GDM1 (cell line): ENCODE measurements at regions not wholly inside any gene's neighbourhood (a gene's known extent, or its start where the extent isn't known, plus 50 kb on each side); places are given as distances from the start of the nearest gene placed in this dataset.
"Not testable (repeated sequence)": the region's sequence is repeated elsewhere in the genome, so short reads cannot be mapped to it uniquely, and the experiment has no call there.

Source experiments
- DNase-seq: peaks from one replicate; lab custom pipeline; 2025; lab: John Stamatoyannopoulos, UW

DNA sequence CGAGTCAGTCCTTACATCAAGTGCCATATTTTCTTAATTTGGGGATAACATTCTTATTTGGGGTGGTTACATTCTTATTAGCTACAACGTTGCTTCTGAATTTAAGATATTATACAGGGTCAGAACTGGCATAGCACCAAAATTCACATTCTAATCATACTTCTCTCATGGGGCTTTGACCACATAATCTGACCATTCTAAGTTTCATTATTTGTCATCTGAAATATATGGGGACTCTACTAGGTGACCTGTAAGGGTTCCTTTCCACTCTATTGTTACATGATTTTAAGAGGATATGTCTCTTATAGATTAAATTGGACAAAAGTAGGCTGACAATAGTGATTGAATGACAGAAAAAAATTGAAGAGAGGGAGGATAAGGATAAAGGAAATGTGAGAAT is 536.5 kb downstream of the KCTD12 start:
- no peak for DNase-seq

DNA sequence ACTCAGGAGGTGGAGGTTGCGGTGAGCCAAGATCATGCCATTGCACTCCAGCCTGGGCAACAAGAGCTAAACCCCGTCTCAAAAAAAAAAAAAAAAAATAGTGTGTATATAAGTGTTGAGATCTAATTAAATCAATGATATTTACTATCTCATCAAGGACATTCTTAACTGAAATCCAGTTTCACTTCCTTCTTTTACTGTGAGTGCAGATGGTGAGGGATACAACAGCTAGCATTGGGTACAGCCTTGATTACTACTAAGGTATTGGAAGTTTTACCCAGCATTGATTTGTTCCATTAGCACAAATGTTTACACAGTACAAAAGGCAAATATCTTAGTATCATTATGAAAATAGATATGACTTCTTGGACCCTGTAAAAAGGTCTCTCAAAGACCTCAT is 546.6 kb downstream of the KCTD12 start:
- DNase-seq, result no peak

- DNase-seq, result no peak
These were observed 548.2 kb downstream of the KCTD12 start for GRCh38 chr13:76338003-76338402.

DNA sequence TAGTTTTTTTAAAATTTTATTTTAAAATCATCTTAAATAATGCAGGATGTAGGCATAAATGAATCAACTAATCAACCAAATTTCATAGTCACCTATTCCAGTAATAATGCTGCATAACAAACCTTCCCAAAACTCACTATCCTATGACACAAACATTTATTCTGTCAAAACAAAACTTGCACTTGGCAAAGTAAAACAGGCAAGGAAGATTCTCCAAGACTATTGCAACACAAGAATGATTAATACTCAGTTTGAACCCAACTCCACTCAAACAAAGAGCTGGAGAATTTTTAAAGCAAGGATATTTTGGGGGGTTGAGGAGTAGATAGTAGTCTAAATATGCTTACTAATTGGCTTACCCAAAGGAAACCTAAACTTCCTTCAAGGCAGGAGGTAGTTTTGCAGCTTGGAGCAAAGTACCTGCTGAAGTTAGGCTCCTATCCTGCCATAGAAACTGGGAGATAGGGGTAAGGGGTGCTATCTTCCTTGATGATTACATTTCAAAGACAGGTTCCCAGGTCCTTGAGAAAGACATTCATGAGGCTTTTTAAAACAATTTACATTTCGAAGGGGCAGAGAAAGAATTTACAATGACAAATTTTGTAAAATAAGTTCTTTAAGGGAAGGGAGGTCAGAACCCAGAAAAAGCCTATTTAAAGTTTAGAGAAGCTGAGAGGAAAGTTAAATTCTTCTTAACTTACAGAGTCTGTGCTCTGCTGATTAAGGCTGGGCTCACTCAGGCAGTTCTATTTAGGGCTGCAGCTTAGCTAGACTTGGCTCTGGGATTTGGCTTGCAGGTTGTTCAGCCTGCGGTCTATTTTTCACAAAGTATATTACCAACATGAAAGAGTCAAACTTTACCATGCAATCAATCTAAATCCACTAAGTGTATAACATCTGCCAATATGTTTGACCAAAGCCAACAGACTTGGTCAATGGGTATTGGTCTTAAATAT is 549.0 kb downstream of the KCTD12 start:
- DNase-seq, result no peak

GRCh38 chr13:76335463-76335862 is 550.7 kb downstream of the KCTD12 start:
- DNase-seq, result no peak

DNA sequence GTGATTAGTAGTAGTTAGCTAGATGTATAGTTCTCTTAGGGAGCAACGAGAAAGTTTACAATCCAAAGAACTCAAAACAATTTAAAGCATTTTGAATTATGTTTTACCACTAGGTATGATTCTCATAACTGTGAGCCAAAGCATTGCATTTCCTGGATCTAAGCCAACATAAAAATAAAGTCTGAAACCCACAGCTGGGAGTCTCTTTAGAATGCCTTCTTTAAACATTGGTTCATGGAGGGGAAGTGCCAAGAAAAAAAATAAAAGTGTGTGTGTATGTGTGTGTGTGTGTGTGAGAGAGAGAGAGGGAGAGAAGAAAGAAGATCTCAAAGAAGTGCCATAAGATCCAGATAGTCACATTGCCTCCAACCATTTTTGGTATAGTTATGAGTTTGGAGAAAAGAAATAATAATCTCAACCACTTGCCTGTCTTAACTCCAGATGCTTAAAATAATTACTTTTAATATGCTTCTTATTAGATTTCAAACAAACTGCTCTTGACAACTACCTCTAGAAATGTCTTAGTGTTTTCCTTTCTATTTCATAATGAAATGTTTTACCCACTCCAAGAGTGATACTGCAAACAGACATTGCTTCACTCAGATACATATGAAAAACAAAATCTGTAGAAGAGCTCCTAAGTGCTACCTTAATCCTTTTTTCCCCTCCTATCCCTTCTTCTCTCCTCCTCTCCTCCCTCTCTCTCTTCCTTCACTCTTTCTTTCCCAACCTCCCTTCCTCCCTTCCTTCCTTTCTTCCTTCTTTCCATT is 554.1 kb downstream of the KCTD12 start:
- peak; percentile 39 for DNase-seq

- no peak for DNase-seq
These were observed 555.4 kb downstream of the KCTD12 start for GRCh38 chr13:76330761-76331160.

- no peak for DNase-seq
These were observed 556.2 kb downstream of the KCTD12 start for GRCh38 chr13:76329866-76330580.

GRCh38 chr13:76329004-76329403 is 557.2 kb downstream of the KCTD12 start:
- DNase-seq, result no peak

DNA sequence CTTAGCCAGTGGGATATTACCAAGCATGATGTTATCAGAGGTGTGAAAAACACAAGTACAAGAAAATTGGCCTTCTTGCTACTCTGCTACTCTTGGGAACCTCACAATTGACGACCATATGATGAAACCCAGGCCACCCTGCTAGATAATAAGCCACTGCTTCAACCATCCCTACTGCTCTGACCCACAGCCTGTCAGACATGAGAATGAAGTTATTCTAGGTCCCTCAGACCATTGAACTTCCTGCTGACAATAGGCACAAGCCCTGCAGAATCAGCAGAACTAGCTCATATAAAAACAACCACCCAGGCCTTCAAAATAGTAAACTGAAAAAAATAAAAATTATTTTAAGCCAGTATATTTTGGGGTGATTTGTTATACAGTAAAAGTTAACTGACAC is 559.9 kb downstream of the KCTD12 start:
- DNase-seq, result no peak

- DNase-seq, result no peak
These were observed 566.3 kb downstream of the KCTD12 start for GRCh38 chr13:76319921-76320320.

DNA sequence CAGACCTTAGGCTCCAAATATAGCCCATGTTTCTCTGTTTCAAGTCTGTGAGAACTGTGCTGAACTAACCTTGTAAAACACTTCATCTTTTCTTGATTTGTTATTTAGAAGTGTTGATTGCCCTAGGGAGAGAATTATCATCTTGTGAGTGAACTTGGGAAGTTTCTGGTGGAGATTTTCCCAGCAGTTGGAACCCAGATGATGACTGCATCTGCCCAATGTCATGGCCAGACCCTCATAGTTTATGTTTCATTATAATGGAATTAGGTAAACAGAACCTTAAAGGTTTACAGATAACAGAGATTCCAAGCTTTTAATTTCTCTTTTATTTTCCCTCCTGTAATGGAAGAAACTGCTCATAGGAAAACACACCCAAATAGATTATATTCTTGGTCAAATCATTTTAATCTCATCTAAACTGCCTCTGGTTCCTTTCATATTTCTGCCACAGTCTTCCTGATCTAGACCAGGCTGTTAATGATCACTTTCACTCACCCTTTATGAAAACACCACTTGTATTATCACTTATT is 569.1 kb downstream of the KCTD12 start:
- no peak for DNase-seq

DNA sequence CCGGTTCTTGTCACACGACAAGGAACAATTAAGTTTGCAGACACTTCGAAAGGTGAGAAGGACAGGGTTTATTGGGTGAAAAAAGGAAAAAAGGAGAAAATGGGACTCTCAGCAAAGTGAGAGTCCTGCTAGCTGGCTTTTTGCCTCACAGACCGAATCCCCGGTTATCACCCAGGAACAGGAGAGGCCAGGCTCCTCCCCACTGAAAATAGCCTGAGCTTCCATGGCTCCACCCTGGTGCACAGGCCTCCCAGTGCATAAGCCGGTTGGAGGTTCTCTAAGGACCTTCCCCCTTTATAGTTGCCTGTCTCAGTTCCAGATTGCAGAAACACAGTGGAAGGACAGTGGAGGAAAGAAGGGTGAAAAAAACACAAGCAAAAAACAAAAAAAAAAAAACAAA is 571.7 kb downstream of the KCTD12 start:
- no peak for DNase-seq

GRCh38 chr13:76307142-76307541 is 579.1 kb downstream of the KCTD12 start:
- no peak for DNase-seq

- no peak for DNase-seq
These were observed 585.5 kb downstream of the KCTD12 start for GRCh38 chr13:76300688-76301087.

- DNase-seq, result no peak
These were observed 588.9 kb downstream of the KCTD12 start for GRCh38 chr13:76297331-76297730.

- DNase-seq, result no peak
These were observed 589.5 kb downstream of the KCTD12 start for GRCh38 chr13:76296751-76297150.

DNA sequence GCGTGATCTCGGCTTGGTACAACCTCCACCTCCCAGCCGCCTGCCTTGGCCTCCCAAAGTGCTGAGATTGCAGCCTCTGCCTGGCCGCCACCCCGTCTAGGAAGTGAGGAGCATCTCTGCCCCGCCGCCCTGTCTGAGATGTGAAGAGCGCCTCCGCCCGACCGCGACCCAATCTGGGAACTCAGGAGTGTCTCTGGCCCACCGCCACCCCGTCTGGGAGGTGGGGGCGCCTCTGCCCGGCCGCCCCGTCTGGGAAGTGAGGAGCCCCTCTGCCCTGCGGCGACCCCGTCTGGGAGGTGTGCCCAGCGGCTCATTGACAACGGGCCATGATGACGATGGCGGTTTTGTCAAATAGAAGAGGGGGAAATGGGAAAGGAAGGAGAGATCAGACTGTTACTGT is 591.2 kb downstream of the KCTD12 start:
- not testable (repeated sequence) for DNase-seq

DNA sequence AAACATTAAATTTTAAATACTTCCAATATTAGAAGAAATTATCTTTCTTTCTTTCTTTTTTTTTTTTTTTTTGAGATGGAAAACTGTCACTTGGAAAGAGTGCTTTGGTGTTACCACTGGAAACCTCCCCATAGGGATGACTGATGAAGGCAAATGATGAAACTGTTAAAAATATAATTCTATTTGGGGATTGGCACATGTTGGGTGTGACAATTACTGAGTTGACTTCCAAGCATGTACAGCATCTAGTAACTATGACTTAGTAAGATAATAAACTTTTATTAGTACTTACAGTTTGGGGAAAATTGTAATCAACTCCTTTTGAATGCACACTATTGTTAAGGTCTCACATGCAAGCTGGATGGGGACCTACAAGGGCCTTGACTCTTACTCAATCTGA is 592.5 kb downstream of the KCTD12 start:
- DNase-seq, result no peak

DNA sequence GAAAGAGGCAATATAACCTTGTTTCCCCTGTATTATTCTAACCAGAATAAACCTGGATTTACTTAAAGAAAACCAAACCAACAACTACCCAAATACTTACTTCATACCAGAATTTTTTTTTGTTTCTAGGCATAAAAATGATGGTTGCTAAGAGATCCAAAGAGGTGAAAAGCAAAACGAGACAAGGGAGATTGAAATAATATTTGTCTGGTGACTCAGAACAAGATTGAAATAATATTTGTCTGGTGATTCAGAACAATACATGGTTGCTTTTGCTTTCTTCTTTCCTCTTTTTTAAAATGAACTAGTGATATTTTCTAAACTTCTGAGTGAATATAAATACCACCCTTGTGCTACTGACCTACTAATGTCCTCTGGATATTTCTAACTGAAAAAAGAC is 592.9 kb downstream of the KCTD12 start:
- no peak for DNase-seq

- DNase-seq, result no peak
These were observed 593.5 kb downstream of the KCTD12 start for GRCh38 chr13:76292726-76293125.

- DNase-seq, result no peak
These were observed 594.2 kb downstream of the KCTD12 start for GRCh38 chr13:76292031-76292430.
